ENCODE measurements at regions not wholly inside any gene's neighbourhood (a gene's known extent, or its start where the extent isn't known, plus 50 kb on each side); places are given as distances from the start of the nearest gene placed in this dataset.

- FAIRE-seq (no peak), DNase-seq (no peak), ATAC-seq (no peak)
- intact Hi-C loops (cut with DNase I), result no loop called here
- TF ChIP-seq, protein P1, sequence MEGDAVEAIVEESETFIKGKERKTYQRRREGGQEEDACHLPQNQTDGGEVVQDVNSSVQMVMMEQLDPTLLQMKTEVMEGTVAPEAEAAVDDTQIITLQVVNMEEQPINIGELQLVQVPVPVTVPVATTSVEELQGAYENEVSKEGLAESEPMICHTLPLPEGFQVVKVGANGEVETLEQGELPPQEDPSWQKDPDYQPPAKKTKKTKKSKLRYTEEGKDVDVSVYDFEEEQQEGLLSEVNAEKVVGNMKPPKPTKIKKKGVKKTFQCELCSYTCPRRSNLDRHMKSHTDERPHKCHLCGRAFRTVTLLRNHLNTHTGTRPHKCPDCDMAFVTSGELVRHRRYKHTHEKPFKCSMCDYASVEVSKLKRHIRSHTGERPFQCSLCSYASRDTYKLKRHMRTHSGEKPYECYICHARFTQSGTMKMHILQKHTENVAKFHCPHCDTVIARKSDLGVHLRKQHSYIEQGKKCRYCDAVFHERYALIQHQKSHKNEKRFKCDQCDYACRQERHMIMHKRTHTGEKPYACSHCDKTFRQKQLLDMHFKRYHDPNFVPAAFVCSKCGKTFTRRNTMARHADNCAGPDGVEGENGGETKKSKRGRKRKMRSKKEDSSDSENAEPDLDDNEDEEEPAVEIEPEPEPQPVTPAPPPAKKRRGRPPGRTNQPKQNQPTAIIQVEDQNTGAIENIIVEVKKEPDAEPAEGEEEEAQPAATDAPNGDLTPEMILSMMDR (IDR thresholded peaks at IDR 0.05), result no peak
- no peaks in the 10 kb centered on the region for H3K9me3 ChIP-seq
- H3K27ac ChIP-seq, result no peak overlapping the region
- no peak overlapping the region for H3K4me3 ChIP-seq
- H3K36me3 ChIP-seq, result no peaks in the 10 kb centered on the region
- no peaks in the 10 kb centered on the region for H3K27me3 ChIP-seq
- H3K4me1 ChIP-seq, result no peaks in the 10 kb centered on the region
These were observed 157.2 kb downstream of the ESM1 start for GRCh38 chr5:54828151-54828550.

DNA sequence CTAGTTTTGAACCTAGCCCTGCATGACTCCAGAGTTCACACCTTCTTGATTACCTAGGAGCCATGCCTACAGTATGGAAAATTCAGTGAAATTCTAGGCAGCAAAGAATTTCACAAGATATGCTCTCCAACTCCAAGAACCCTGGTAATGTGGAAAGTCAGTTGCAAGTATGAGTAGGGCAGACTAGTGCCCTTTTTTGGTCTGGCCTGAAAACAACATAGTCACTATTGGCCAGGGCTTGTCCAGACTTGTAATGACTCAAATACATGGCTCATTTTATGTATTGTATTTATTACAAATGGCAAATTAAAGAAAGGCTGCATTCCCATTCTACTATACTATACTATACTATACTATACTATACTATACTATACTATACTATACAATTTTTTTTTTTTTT lies 160.4 kb downstream of the ESM1 start:
- Histone ChIP-seq H3K4me1 (no peaks in the 10 kb centered on the region), H3K4me3 (no peak overlapping the region), H3K27me3 (no peaks in the 10 kb centered on the region), H3K27ac (no peak overlapping the region), H3K36me3 (no peaks in the 10 kb centered on the region), H3K9me3 (no peaks in the 10 kb centered on the region)
- TF ChIP-seq, protein P1 (IDR thresholded peaks at IDR 0.05), result no peak
- FAIRE-seq (no peak), DNase-seq (no peak), ATAC-seq (no peak)
- intact Hi-C loops (cut with DNase I), result no loop called here

DNA sequence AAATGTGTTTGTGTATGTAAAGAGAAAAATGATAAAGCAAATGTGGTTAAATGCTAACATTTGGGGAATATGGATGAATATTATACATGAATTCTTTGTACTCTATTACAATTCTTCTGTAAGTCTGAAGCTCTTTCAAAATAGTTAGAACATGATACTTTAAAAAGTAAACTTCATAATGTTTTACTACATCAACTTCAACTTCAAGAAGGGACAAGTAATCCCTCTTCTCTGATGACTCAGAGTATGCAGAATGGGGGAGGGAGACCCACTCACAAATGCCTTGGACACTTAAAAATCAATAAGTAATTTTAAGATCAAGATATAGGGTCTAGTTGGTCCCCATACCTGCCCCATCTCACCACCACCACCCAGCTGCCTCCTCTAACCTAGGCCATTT lies 162.4 kb downstream of the ESM1 start:
- Histone ChIP-seq H3K4me3 (no peak overlapping the region), H3K9me3 (no peaks in the 10 kb centered on the region), H3K4me1 (no peaks in the 10 kb centered on the region), H3K36me3 (no peaks in the 10 kb centered on the region), H3K27ac (no peak overlapping the region), H3K27me3 (no peaks in the 10 kb centered on the region)
- ATAC-seq (no peak), DNase-seq (no peak), FAIRE-seq (no peak)
- TF ChIP-seq, protein P1 (IDR thresholded peaks at IDR 0.05), result no peak
- intact Hi-C loops (cut with DNase I), result no loop called here

DNA sequence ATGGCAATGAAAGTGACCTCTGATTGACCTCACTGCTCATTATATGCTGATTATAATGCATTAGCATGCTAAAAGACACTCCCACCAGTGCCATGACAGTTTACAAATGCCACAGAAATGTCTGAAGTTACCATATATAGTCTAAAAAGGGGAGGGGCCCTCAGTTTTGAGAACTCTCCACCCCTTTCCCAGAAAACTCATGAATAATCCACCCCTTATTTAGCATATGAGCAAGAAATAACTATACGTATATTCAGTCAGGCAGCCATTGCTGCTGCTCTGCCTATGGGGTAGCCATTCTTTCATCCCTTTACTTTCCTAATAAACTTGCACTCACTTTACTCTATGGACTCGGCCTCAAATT lies 163.1 kb downstream of the ESM1 start:
- WGBS, 2 donors, result 86 to 93% methylated on average over 2 of the region's 2 CpGs
- Histone ChIP-seq H3K4me1 (no peaks in the 10 kb centered on the region), H3K27ac (no peak overlapping the region), H3K9me3 (no peaks in the 10 kb centered on the region), H3K27me3 (no peaks in the 10 kb centered on the region), H3K4me3 (no peak overlapping the region), H3K36me3 (no peaks in the 10 kb centered on the region)
- DNase-seq (no peak), ATAC-seq (no peak), FAIRE-seq (no peak)
- intact Hi-C loops (cut with DNase I), result no loop called here
- TF ChIP-seq, protein P1 (IDR thresholded peaks at IDR 0.05), result no peak

DNA sequence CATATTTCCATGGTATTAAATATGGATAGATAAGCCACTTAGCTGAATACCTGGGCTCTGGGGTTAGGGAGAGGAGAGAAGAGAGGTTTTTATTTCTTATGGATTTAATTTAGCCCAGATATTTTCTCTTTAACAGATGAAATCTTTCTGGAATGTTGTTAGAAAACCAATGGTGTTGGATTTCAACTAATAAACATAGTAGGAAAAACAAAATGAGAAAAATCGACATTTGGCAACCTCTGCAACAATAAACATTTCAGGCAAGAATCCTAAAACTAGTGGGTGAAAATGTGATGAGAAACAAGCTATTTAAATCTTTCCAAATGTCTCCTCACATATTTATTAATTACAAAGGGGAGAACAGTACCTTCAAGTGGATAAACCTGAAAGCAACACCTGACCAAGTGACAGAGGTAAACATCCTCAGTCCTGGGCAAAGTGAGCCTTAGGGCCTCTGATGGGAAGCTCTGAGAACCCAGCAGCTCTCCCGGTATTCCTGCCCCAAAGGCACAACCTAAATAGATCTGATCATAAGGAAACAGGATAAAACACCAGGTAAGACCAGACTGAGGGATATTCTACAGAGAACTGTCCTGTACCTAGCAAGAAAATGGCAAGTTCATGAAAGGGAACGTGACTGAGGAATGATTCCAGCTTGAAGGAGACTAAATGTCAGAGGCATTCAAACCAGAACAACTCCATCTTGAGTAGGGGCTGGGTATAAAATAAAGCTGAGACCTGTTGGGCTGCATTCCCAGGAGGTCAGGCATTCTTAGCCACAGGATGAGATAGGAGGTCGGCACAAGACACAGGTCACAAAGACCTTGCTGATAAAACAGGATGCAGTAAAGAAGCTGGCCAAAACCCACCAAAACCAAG lies 163.7 kb downstream of the ESM1 start:
- TF ChIP-seq, protein P1 (IDR thresholded peaks at IDR 0.05), result no peak
- no peak overlapping the region for H3K27ac ChIP-seq
- intact Hi-C loops (cut with DNase I), result no loop called here
- no peaks in the 10 kb centered on the region for H3K36me3 ChIP-seq
- no peaks in the 10 kb centered on the region for H3K4me1 ChIP-seq
- ATAC-seq (no peak), FAIRE-seq (no peak), DNase-seq (no peak)
- no peaks in the 10 kb centered on the region for H3K27me3 ChIP-seq
- 52 to 54% methylated on average over 4 of the region's 4 CpGs for WGBS, 2 donors
- H3K9me3 ChIP-seq, result no peaks in the 10 kb centered on the region
- no peak overlapping the region for H3K4me3 ChIP-seq

Measured in pancreas (tissue), 10 donors.